ENCODE measurements at regions not wholly inside any gene's neighbourhood (a gene's known extent, or its start where the extent isn't known, plus 50 kb on each side); places are given as distances from the start of the nearest gene placed in this dataset.

DNA sequence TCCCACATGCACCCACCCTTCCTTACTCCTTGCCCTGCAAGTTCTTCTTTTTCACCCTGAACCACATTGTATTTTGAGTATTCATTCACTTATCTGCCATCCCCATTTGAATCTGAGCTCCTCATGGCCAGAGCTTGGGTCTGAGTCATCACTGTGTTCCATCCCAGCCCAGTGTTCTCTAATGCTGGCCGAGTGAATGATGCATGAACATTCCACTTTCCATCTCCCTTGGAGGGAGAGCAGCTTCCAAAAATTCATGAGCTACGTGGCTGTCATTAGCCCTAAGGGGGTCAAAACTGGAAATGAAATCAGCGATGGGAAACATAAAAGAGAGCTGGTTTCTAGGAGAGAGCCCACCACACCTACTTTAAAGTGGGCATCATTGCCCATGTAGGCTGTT is 187.0 kb upstream of the USP24 start:
- Histone ChIP-seq H3K27me3 (no peaks in the 10 kb centered on the region), H3K4me3 (no peak overlapping the region), H3K9me3 (no peaks in the 10 kb centered on the region), H3K27ac (no peak overlapping the region), H3K4me1 (no peaks in the 10 kb centered on the region), H3K36me3 (no peaks in the 10 kb centered on the region)
- DNase-seq: no peak
- intact Hi-C loops (cut with DNase I; ENCODE audit: low total_unique reads) (no loop called here), in situ Hi-C loops (cut with MboI; ENCODE audit: low pct_ligation_motif_present in 1 of 4, low pct_unique_long_range_greater_than_20kb in 1 of 4, low sequenced_read_pairs in 3 of 4) (no loop called here)
- no peak for TF ChIP-seq POLR2A (IDR thresholded peaks at IDR 0.05)
- TF ChIP-seq POLR2AphosphoS5 (IDR thresholded peaks at IDR 0.05): no peak
- no peak for TF ChIP-seq EP300 (IDR thresholded peaks at IDR 0.05; ENCODE audit: low read depth)
- TF ChIP-seq, protein P1, sequence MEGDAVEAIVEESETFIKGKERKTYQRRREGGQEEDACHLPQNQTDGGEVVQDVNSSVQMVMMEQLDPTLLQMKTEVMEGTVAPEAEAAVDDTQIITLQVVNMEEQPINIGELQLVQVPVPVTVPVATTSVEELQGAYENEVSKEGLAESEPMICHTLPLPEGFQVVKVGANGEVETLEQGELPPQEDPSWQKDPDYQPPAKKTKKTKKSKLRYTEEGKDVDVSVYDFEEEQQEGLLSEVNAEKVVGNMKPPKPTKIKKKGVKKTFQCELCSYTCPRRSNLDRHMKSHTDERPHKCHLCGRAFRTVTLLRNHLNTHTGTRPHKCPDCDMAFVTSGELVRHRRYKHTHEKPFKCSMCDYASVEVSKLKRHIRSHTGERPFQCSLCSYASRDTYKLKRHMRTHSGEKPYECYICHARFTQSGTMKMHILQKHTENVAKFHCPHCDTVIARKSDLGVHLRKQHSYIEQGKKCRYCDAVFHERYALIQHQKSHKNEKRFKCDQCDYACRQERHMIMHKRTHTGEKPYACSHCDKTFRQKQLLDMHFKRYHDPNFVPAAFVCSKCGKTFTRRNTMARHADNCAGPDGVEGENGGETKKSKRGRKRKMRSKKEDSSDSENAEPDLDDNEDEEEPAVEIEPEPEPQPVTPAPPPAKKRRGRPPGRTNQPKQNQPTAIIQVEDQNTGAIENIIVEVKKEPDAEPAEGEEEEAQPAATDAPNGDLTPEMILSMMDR (IDR thresholded peaks at IDR 0.05): no peak
- WGBS, 2 donors (ENCODE audit: low coverage in 1 of 2): 78 to 88% methylated on average over 1 to 3 of the region's 3 CpGs

DNA sequence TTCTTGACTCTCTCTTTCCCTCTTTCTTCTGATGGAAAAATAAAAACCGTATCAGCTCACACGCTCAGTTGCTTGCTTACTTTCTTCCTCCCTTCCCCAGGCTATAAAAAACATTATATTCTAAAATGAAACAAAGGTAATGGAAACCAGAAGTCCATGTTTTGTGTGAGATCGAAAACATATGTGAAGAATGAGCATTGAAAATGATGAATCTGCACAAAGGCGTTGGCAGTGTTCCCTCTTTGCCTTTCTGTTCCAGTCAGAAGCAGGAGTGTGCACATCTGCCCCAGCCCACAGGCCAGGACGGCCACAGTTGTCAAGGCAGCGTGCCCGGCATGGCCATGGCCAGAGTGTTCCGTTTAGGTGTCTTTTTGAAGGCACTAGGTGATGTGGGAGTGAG is 185.3 kb upstream of the USP24 start:
- no peaks in the 10 kb centered on the region for H3K4me1 ChIP-seq
- intact Hi-C loops (cut with DNase I; ENCODE audit: low total_unique reads) (no loop called here), in situ Hi-C loops (cut with MboI; ENCODE audit: low pct_ligation_motif_present in 1 of 4, low pct_unique_long_range_greater_than_20kb in 1 of 4, low sequenced_read_pairs in 3 of 4) (no loop called here)
- H3K27me3 ChIP-seq: no peaks in the 10 kb centered on the region
- DNase-seq: no peak
- H3K4me3 ChIP-seq: no peak overlapping the region
- no peak overlapping the region for H3K27ac ChIP-seq
- no peaks in the 10 kb centered on the region for H3K9me3 ChIP-seq
- TF ChIP-seq EP300 (IDR thresholded peaks at IDR 0.05; ENCODE audit: low read depth) (no peak), POLR2A (IDR thresholded peaks at IDR 0.05) (no peak), POLR2AphosphoS5 (IDR thresholded peaks at IDR 0.05) (no peak)
- TF ChIP-seq, protein P1 (IDR thresholded peaks at IDR 0.05): no peak
- no peaks in the 10 kb centered on the region for H3K36me3 ChIP-seq
- WGBS, 2 donors (ENCODE audit: low coverage in 1 of 2): 79 to 86% methylated on average over 6 to 8 of the region's 8 CpGs

DNA sequence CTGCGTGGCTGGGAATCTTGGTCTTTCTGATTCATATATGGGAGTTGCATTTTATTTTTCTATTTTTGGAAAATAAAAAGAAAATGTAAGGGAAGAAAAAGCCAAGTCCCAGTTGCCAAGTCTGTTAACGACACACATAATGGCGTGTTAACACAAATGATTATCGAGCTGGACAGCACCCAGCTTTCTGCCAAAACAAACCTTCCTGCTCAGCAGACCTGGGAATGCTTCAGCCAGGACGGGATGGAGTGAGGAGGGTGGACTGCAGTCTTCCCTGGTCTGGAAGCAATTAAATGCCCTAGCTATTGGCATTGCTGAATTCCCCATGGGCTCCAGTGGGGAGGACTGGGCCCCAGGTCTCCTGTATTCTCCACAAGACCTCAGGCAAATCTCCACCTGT is 184.2 kb upstream of the USP24 start:
- in situ Hi-C loops (cut with MboI; ENCODE audit: low pct_ligation_motif_present in 1 of 4, low pct_unique_long_range_greater_than_20kb in 1 of 4, low sequenced_read_pairs in 3 of 4) (no loop called here), intact Hi-C loops (cut with DNase I; ENCODE audit: low total_unique reads) (no loop called here)
- whole genome bisulfite sequencing, 2 donors (ENCODE audit: low coverage in 1 of 2): 50 to 58% methylated on average over 1 to 5 of the region's 5 CpGs
- no peaks in the 10 kb centered on the region for H3K9me3 ChIP-seq
- no peaks in the 10 kb centered on the region for H3K36me3 ChIP-seq
- no peaks in the 10 kb centered on the region for H3K4me1 ChIP-seq
- DNase-seq: no peak
- H3K27me3 ChIP-seq: no peaks in the 10 kb centered on the region
- no peak overlapping the region for H3K4me3 ChIP-seq
- no peak overlapping the region for H3K27ac ChIP-seq
- TF ChIP-seq POLR2AphosphoS5 (IDR thresholded peaks at IDR 0.05) (no peak), POLR2A (IDR thresholded peaks at IDR 0.05) (no peak), EP300 (IDR thresholded peaks at IDR 0.05; ENCODE audit: low read depth) (no peak)
- TF ChIP-seq, protein P1 (IDR thresholded peaks at IDR 0.05): no peak

DNA sequence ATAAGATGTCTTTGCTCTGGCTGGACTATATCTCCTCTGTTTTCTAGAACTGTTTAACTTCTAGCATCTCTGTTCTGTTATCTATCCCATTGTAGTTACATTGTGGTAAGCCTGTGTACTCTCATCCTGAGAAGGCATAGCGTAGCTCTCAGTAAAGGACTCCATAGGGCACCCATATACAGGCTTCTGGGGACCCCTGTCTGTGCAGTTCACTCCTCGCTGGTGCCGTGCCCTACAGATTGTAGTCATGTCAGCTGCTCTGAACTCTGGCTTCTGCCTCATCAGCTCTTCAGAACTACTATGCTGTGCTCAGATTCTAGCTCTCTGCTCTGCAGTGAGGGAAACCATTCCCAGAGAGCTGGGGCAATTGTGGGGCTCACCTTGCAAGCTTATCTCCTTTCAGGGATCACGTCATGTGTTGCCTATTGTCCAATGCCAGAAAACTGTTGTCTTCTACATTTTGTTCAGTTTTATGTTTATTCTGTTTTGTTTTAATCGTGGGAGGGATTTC is 181.3 kb upstream of the USP24 start:
- no peaks in the 10 kb centered on the region for H3K27me3 ChIP-seq
- H3K4me3 ChIP-seq: no peak overlapping the region
- WGBS, 2 donors (ENCODE audit: low coverage in 1 of 2): 79 to 85% methylated on average over 4 to 5 of the region's 5 CpGs
- intact Hi-C loops (cut with DNase I; ENCODE audit: low total_unique reads): no loop called here
- TF ChIP-seq POLR2AphosphoS5 (IDR thresholded peaks at IDR 0.05): no peak
- H3K9me3 ChIP-seq: no peaks in the 10 kb centered on the region
- no peak for DNase-seq
- H3K27ac ChIP-seq: no peak overlapping the region
- no peaks in the 10 kb centered on the region for H3K36me3 ChIP-seq
- H3K4me1 ChIP-seq: no peaks in the 10 kb centered on the region
- in situ Hi-C loops (cut with MboI; ENCODE audit: low pct_ligation_motif_present in 1 of 4, low pct_unique_long_range_greater_than_20kb in 1 of 4, low sequenced_read_pairs in 3 of 4): no loop called here

DNA sequence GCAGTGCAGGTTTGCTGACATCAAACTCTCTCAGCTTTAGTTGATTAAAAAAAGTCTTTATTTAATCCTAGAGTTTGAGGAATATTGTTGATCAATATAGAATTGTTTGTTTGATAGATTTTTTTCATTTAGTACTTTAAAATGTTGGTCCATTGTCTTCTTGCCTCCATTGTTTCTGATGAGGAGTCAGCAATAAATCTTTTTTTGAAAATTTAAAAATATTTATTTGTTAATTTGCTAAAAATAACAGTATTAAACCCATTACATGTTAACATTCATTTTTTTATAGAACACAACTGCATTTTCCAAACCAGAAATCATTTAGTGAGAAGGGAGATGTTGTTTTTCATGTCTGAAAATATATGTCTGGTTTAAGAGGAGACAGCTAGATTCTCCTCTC is 173.8 kb upstream of the USP24 start:
- Histone ChIP-seq H3K4me1 (no peaks in the 10 kb centered on the region), H3K27me3 (no peaks in the 10 kb centered on the region), H3K27ac (no peak overlapping the region), H3K9me3 (peaks cover 5 to 6% of the 10 kb centered on the region in 2 donors), H3K4me3 (no peak overlapping the region), H3K36me3 (no peaks in the 10 kb centered on the region)
- TF ChIP-seq EP300 (IDR thresholded peaks at IDR 0.05; ENCODE audit: low read depth) (no peak), POLR2AphosphoS5 (IDR thresholded peaks at IDR 0.05) (no peak), POLR2A (IDR thresholded peaks at IDR 0.05) (no peak)
- TF ChIP-seq, protein P1 (IDR thresholded peaks at IDR 0.05): no peak
- in situ Hi-C loops (cut with MboI; ENCODE audit: low pct_ligation_motif_present in 1 of 4, low pct_unique_long_range_greater_than_20kb in 1 of 4, low sequenced_read_pairs in 3 of 4) (no loop called here), intact Hi-C loops (cut with DNase I; ENCODE audit: low total_unique reads) (no loop called here)
- no peak for DNase-seq
